Dermis microvascular lymphatic vessel endothelial cell (primary cell): ENCODE measurements at regions not wholly inside any gene's neighbourhood (a gene's known extent, or its start where the extent isn't known, plus 50 kb on each side); places are given as distances from the start of the nearest gene placed in this dataset.

Source experiments
- DNase-seq, 2 donors: peaks; one replicate each; pipeline versions ENCODE4 v3.0.0 to v3.0.0-alpha.2; 2010; ENCODE audit warnings: low read depth in 2 of 2

- DNase-seq = no peak
These were observed 261.0 kb upstream of the CDH6 start for GRCh38 chr5:30932273-30933017.

GRCh38 chr5:30930736-30931135 is 262.8 kb upstream of the CDH6 start:
- DNase-seq = no peak

GRCh38 chr5:30928956-30929355 is 264.5 kb upstream of the CDH6 start:
- DNase-seq = no peak

- DNase-seq = no peak
These were observed 267.3 kb upstream of the CDH6 start for GRCh38 chr5:30926218-30926617.

- no peak for DNase-seq
These were observed 272.1 kb upstream of the CDH6 start for GRCh38 chr5:30921388-30921787.

GRCh38 chr5:30918171-30918570 is 275.3 kb upstream of the CDH6 start:
- no peak for DNase-seq

- DNase-seq = no peak
These were observed 285.1 kb upstream of the CDH6 start for GRCh38 chr5:30908356-30908755.

- no peak for DNase-seq
These were observed 293.1 kb upstream of the CDH6 start for GRCh38 chr5:30900367-30900766.

- DNase-seq = no peak
These were observed 298.7 kb upstream of the CDH6 start for GRCh38 chr5:30894811-30895210.

GRCh38 chr5:30891660-30892059 is 301.8 kb upstream of the CDH6 start:
- no peak for DNase-seq

GRCh38 chr5:30890377-30890776 is 303.1 kb upstream of the CDH6 start:
- DNase-seq = no peak

- no peak for DNase-seq
These were observed 313.0 kb upstream of the CDH6 start for GRCh38 chr5:30880514-30880913.

- no peak for DNase-seq
These were observed 313.6 kb upstream of the CDH6 start for GRCh38 chr5:30879887-30880286.

- no peak for DNase-seq
These were observed 314.7 kb upstream of the CDH6 start for GRCh38 chr5:30878746-30879145.

GRCh38 chr5:30878296-30878695 is 315.2 kb upstream of the CDH6 start:
- DNase-seq = no peak

- no peak for DNase-seq
These were observed 319.0 kb upstream of the CDH6 start for GRCh38 chr5:30874241-30875034.

GRCh38 chr5:30871196-30871595 is 322.3 kb upstream of the CDH6 start:
- DNase-seq = no peak

GRCh38 chr5:30867711-30868110 is 325.8 kb upstream of the CDH6 start:
- no peak for DNase-seq

GRCh38 chr5:30866142-30866541 is 327.3 kb upstream of the CDH6 start:
- no peak for DNase-seq

- no peak for DNase-seq
These were observed 337.2 kb upstream of the CDH6 start for GRCh38 chr5:30856242-30856641.

- no peak for DNase-seq
These were observed 340.3 kb upstream of the CDH6 start for GRCh38 chr5:30853158-30853557.

GRCh38 chr5:30850866-30851265 is 342.6 kb upstream of the CDH6 start:
- DNase-seq = no peak
